ENCODE measurements at regions not wholly inside any gene's neighbourhood (a gene's known extent, or its start where the extent isn't known, plus 50 kb on each side); places are given as distances from the start of the nearest gene placed in this dataset.
A peak's percentile ranks its signal among the peaks of the same experiment; 100 is the strongest.

- TF ChIP-seq POLR2A (IDR thresholded peaks at IDR 0.05) (no peak), CTCF (IDR thresholded peaks at IDR 0.05) (peak in 4 of 6 experiments; percentile 20 to 56 (median 48))
Measured at GRCh38 chr3:35965908-35966307, 326.6 kb downstream of the ARPP21 start.
